Suprapubic skin (tissue), 4 donors: ENCODE measurements at regions not wholly inside any gene's neighbourhood (a gene's known extent, or its start where the extent isn't known, plus 50 kb on each side); places are given as distances from the start of the nearest gene placed in this dataset.

Experiments
- DNase-seq, 2 donors: peaks; one replicate each; pipeline ENCODE4 v3.0.0-alpha.2; 2019; ENCODE audit warnings: low spot score in 2 of 2
- H3K27ac ChIP-seq: fragments of 200-600 bp; sonication (generic); one replicate; pipeline ENCODE4 v1.5.1; 2019
- H3K27me3 ChIP-seq: fragments of 200-600 bp; sonication (generic); one replicate; pipeline ENCODE4 v1.5.1; 2019
- H3K36me3 ChIP-seq: fragments of 200-600 bp; sonication (generic); one replicate; pipeline ENCODE4 v1.5.1; 2019
- H3K4me1 ChIP-seq: fragments of 200-600 bp; sonication (generic); one replicate; pipeline ENCODE4 v1.5.1; 2019
- H3K4me3 ChIP-seq: fragments of 200-600 bp; sonication (generic); one replicate; pipeline ENCODE4 v1.5.1; 2019; ENCODE audit warnings: mild to moderate bottlenecking
- H3K9me3 ChIP-seq: fragments of 200-600 bp; sonication (generic); one replicate; pipeline ENCODE4 v1.5.1; 2019
- EP300 ChIP-seq: sonication (generic); formaldehyde crosslinking; IDR thresholded peaks from one replicate; pipeline ENCODE4 v1.6.1; 2017; ENCODE audit warnings: antibody characterized with exemption
- POLR2A ChIP-seq, 2 donors: fragments of 450-650 bp; IDR thresholded peaks; one replicate each; pipeline ENCODE4 v1.6.1; 2017; ENCODE audit warnings: antibody characterized with exemption in 2 of 2, mild to moderate bottlenecking in 2 of 2, moderate library complexity in 2 of 2
- POLR2AphosphoS5 ChIP-seq, 3 donors: sonication (generic); formaldehyde crosslinking; IDR thresholded peaks; one replicate each; pipeline ENCODE4 v1.6.1; 2017; ENCODE audit warnings: antibody characterized with exemption in 3 of 3
- WGBS: methylation state at CpG from one replicate; pipeline ENCODE4 v1.1.5; 2018; 5-methylcytosine and 5-hydroxymethylcytosine counted together
- TF ChIP-seq, protein P1 (sequence below), 2 donors: fragments of 200-600 bp in 1 of 2; fragments of 450-650 bp in 1 of 2; sonication (generic) in 1 of 2; IDR thresholded peaks; one replicate each; pipeline ENCODE4 v1.5.1; 2016 to 2019; ENCODE audit warnings: antibody characterized with exemption in 2 of 2, mild to moderate bottlenecking in 1 of 2, moderate library complexity in 1 of 2

DNA sequence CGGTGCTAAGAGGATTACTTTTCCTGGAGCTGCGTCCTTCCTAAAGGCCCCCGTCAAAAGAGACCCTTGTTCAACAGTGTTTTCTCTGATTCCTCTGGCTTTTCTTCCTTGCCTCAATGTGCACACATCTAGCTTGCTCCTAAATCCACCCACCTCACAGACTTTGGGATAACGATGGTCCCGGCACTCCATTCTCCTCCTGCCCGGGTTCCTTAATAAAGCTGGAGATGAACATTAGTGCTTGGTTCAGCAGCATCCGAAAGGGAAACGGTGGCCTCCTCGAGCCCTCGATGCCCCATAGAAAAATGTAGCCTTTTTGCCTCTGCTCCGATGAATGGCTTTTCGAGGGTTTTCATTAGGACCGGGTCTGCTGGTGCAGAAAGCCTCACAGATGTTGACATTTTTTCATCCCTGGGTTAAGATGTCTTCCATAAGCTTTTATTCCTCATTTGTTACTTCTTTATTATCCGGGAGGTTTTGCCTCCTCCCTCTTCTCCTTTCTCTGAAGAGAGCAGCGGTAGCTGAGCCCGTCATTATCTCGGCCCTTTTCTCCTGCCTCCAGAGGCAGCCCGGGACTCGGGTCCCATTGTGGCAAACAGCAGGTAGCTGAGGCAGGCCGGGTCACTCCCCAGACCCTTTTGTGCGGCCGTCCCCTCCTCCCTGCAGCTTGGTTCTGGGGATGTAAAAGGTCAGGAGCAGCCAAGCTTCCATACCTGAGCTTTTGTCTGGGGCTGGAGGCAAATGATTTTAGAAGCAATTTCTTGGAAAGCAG, 64.6 kb downstream of the CPN2 start:
- H3K4me1 ChIP-seq = peaks cover 31% of the 10 kb centered on the region
- peak in 1 of 2 donors; percentile 39 for DNase-seq
- TF ChIP-seq POLR2A (IDR thresholded peaks at IDR 0.05) (no peak), POLR2AphosphoS5 (IDR thresholded peaks at IDR 0.05) (no peak), EP300 (no peak)
- TF ChIP-seq, protein P1, sequence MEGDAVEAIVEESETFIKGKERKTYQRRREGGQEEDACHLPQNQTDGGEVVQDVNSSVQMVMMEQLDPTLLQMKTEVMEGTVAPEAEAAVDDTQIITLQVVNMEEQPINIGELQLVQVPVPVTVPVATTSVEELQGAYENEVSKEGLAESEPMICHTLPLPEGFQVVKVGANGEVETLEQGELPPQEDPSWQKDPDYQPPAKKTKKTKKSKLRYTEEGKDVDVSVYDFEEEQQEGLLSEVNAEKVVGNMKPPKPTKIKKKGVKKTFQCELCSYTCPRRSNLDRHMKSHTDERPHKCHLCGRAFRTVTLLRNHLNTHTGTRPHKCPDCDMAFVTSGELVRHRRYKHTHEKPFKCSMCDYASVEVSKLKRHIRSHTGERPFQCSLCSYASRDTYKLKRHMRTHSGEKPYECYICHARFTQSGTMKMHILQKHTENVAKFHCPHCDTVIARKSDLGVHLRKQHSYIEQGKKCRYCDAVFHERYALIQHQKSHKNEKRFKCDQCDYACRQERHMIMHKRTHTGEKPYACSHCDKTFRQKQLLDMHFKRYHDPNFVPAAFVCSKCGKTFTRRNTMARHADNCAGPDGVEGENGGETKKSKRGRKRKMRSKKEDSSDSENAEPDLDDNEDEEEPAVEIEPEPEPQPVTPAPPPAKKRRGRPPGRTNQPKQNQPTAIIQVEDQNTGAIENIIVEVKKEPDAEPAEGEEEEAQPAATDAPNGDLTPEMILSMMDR (IDR thresholded peaks at IDR 0.05) = no peak
- WGBS = 89% methylated on average over 22 of the region's 22 CpGs
- H3K36me3 ChIP-seq = no peaks in the 10 kb centered on the region
- H3K27me3 ChIP-seq = no peaks in the 10 kb centered on the region
- H3K4me3 ChIP-seq = no peak overlapping the region
- no peaks in the 10 kb centered on the region for H3K9me3 ChIP-seq
- no peak overlapping the region for H3K27ac ChIP-seq

GRCh38 chr3:194287374-194287773, 63.8 kb downstream of the CPN2 start:
- TF ChIP-seq POLR2AphosphoS5 (IDR thresholded peaks at IDR 0.05) (no peak), POLR2A (IDR thresholded peaks at IDR 0.05) (no peak), EP300 (no peak)
- TF ChIP-seq, protein P1 (IDR thresholded peaks at IDR 0.05) = no peak
- WGBS = 90% methylated on average over 3 of the region's 3 CpGs
- no peaks in the 10 kb centered on the region for H3K36me3 ChIP-seq
- H3K4me3 ChIP-seq = no peak overlapping the region
- DNase-seq = peak in 1 of 2 donors; percentile 13
- no peaks in the 10 kb centered on the region for H3K9me3 ChIP-seq
- H3K27me3 ChIP-seq = no peaks in the 10 kb centered on the region
- no peak overlapping the region for H3K27ac ChIP-seq
- peaks cover 30% of the 10 kb centered on the region for H3K4me1 ChIP-seq

GRCh38 chr3:194287977-194288706, 63.0 kb downstream of the CPN2 start:
- peak in 1 of 2 donors; percentile 15 for DNase-seq

More at GRCh38 chr3:194287977-194288706, 63.0 kb downstream of the CPN2 start:
- H3K4me1 ChIP-seq = peaks cover 22% of the 10 kb centered on the region
- no peaks in the 10 kb centered on the region for H3K27me3 ChIP-seq
- TF ChIP-seq, protein P1 (IDR thresholded peaks at IDR 0.05) = no peak
- TF ChIP-seq POLR2A (IDR thresholded peaks at IDR 0.05) (no peak), EP300 (no peak), POLR2AphosphoS5 (IDR thresholded peaks at IDR 0.05) (no peak)
- H3K9me3 ChIP-seq = no peaks in the 10 kb centered on the region
- no peaks in the 10 kb centered on the region for H3K36me3 ChIP-seq
- H3K4me3 ChIP-seq = no peak overlapping the region
- 68% methylated on average over 5 of the region's 5 CpGs for WGBS
- no peak overlapping the region for H3K27ac ChIP-seq
